ENCODE measurements at regions not wholly inside any gene's neighbourhood (a gene's known extent, or its start where the extent isn't known, plus 50 kb on each side); places are given as distances from the start of the nearest gene placed in this dataset.

DNA sequence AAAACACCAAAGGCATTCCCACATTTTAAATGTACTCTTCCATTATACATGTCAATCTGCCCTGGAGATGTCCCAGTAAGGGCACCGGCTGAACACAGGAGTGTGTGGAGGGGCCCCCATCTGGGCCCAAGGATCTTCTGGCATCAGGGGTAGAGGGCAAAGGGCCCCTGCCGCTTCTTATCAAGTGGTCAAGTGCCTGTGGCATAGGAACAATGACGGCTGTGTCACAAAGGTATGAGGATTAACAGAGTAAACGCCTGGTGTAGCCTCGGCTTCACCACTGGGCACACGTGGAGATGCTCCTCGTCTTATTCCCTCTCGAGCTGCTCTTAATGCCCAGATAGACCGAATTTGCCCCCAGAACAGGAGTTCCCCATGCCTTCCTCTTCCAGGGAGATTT, 169.7 kb upstream of the GLI2 start:
- no peak overlapping the region for H3K4me3 ChIP-seq (ENCODE audit: low read length)
- no peak for DNase-seq (ENCODE audit: low read depth)
- TF ChIP-seq, protein P1, sequence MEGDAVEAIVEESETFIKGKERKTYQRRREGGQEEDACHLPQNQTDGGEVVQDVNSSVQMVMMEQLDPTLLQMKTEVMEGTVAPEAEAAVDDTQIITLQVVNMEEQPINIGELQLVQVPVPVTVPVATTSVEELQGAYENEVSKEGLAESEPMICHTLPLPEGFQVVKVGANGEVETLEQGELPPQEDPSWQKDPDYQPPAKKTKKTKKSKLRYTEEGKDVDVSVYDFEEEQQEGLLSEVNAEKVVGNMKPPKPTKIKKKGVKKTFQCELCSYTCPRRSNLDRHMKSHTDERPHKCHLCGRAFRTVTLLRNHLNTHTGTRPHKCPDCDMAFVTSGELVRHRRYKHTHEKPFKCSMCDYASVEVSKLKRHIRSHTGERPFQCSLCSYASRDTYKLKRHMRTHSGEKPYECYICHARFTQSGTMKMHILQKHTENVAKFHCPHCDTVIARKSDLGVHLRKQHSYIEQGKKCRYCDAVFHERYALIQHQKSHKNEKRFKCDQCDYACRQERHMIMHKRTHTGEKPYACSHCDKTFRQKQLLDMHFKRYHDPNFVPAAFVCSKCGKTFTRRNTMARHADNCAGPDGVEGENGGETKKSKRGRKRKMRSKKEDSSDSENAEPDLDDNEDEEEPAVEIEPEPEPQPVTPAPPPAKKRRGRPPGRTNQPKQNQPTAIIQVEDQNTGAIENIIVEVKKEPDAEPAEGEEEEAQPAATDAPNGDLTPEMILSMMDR (IDR thresholded peaks at IDR 0.05; ENCODE audit: insufficient read depth, low read depth, low read length, missing control alignments): no peak

DNA sequence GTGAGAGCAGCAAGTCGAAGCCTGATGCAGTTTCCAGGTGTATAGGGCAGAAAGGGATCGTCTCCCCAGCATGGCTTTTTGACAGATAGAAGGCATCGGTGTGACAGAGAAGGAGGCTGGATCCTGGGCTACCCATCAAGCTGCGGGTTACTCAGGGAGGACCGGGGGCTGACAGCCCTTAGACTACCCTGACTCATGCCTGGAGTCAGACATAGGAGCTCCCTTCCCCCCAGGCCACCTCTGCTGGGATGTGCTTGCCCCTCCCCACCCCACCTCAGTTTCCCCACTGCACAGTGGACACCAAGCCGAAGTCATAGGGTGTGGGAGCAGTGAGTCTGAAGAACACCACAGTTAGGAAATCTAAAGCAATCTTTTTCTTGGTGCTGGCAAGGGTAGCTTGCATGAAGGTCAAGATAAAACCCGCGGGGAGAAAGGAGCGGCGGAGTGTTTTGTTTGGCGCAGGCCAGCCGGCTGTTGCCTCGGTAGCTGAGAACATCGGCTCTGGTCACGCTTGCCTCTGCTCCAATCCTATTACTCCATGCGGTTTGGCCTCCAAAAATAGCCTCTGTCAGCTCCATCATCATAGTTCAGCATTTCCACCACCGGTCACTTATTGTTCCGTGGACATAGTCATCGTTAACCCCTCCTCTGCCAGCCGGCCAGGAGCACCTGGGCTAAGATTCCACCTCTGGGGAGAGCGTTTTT, 169.2 kb upstream of the GLI2 start:
- no peak overlapping the region for H3K4me3 ChIP-seq (ENCODE audit: low read length)
- TF ChIP-seq, protein P1 (IDR thresholded peaks at IDR 0.05; ENCODE audit: insufficient read depth, low read depth, low read length, missing control alignments): no peak
- no peak for DNase-seq (ENCODE audit: low read depth)

DNA sequence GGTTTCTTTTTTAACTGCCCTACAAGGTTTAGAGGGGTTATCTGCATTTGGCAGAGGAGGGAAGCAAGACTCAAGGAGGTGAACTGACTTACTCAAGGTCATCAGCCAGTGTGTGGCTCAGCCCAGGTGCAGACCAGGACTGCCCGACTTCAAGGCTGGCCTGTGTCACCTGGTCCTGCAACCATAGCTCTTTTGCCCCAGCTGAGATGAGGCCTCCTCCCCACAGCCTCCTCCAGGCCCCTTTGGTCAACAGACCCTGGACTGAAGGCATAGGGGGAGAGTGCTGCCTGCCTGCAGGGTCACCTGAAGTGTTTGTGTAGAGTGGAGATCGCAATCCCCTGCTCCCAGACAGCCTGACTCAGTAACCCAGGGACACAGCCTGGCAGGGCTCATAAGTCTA, 168.5 kb upstream of the GLI2 start:
- no peak overlapping the region for H3K4me3 ChIP-seq (ENCODE audit: low read length)
- DNase-seq (ENCODE audit: low read depth): no peak
- TF ChIP-seq, protein P1 (IDR thresholded peaks at IDR 0.05; ENCODE audit: insufficient read depth, low read depth, low read length, missing control alignments): no peak

DNA sequence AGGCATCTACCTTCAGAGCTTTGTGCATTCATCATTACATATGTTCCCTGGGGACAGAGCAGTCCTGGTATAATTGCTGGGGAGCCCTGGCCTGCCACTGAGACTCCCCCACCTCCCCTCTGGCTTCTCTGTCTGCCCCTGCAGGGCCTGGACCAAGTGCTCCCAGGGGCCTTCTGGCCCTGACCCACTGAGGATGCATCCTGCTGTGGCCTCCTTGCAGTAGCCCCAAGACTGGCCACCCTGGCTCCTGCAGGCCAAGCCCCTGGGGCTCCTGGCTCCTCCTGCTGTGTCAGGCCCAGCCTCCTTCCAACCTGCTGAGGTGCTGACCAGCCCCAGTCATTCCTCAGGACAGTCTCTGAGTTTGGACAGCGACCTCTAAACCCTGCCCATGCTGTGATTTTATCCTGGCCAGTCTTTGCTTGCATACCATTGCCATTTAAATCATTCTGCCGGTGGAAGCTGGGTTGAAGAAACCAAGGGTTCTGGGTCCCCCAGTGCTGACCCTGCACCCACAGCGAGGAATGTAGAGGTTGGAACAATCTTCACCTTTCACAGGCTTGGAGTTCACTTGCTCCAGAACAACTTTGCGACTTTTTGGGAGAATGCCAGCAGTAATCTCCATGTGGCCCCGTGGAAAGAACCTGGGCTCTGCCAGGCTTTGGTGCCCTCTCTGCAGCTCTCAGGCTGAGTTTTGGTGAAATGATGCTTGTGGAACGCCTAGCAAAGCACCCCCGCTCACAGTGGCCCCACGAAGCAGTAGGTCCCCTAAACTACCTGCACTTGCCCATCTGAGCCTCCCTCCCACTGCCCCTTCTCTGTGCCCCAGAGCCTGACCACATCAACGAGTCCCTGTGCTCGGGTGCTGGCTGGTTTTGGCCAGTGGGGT, 167.3 kb upstream of the GLI2 start:
- TF ChIP-seq, protein P1 (IDR thresholded peaks at IDR 0.05; ENCODE audit: insufficient read depth, low read depth, low read length, missing control alignments): no peak
- no peak overlapping the region for H3K4me3 ChIP-seq (ENCODE audit: low read length)

DNA sequence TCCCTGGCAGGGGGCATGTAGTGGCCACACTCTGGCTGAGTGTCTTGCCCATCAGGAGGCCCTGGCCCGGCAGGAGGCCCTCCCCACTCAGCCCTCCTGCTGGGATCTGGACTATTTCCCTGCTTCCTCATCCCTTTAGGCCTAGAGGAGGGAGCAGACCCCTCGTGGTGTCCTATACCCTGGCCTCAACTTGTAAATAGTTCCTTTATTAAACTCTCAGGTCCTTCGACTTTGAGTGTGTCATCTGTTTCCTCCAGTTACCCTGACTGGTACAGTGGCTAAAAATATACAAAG, 166.7 kb upstream of the GLI2 start:
- DNase-seq (ENCODE audit: low read depth): no peak
- TF ChIP-seq, protein P1 (IDR thresholded peaks at IDR 0.05; ENCODE audit: insufficient read depth, low read depth, low read length, missing control alignments): no peak
- no peak overlapping the region for H3K4me3 ChIP-seq (ENCODE audit: low read length)

More for the DNA sequence above, 167.3 kb upstream of the GLI2 start:
- DNase-seq (ENCODE audit: low read depth): no peak

DNA sequence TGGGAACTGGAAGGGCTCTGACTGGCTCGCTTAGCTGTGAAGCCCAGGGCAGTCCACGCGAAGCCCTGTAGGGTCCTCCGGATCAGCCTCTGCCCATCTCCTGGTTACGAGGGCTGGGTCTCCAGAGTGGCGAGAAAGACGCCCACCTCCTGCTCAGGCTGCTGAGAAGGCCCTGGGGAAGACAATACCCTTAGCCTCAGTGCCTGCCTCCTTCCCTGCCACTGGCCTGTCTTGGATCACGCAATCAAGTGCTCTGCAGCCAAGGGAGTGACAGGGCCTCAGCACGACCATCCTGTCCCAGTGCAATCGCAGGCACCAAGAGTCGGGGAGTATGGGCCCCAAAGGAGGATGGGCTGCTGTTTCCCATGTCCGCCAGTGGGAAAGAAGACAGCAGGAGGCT, 165.7 kb upstream of the GLI2 start:
- no peak overlapping the region for H3K4me3 ChIP-seq (ENCODE audit: low read length)
- TF ChIP-seq, protein P1 (IDR thresholded peaks at IDR 0.05; ENCODE audit: insufficient read depth, low read depth, low read length, missing control alignments): no peak
- no peak for DNase-seq (ENCODE audit: low read depth)
